Limb (tissue), 2 donors: ENCODE measurements at regions not wholly inside any gene's neighbourhood (a gene's known extent, or its start where the extent isn't known, plus 50 kb on each side); places are given as distances from the start of the nearest gene placed in this dataset.
"Not testable (repeated sequence)": the region's sequence is repeated elsewhere in the genome, so short reads cannot be mapped to it uniquely, and the experiment has no call there.

Experiments used
- DNase-seq, 2 donors: peaks; one replicate each; pipeline ENCODE4 v3.0.0-alpha.2; 2016; ENCODE audit errors: extremely low spot score in 2 of 2

DNA sequence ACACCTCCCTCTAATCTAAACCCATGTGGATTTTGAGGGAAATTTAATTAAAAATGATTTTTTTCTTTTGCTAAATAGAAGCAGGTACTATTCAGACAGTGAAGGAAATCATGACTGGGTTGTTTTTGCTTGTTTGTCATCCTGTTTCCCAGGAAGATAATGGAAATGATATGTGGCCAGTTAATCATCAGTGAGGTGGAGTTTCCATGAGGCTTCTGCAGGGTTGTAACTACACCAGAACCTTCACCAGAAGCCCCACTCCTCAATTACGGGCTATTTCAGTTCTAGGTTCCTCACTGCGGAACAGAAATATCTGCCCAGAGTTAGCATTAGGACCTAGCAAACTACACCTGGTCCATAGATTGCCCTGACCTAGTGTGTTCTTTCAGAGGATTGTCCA is 394.0 kb downstream of the DLEU7 start:
- DNase-seq = no peak

DNA sequence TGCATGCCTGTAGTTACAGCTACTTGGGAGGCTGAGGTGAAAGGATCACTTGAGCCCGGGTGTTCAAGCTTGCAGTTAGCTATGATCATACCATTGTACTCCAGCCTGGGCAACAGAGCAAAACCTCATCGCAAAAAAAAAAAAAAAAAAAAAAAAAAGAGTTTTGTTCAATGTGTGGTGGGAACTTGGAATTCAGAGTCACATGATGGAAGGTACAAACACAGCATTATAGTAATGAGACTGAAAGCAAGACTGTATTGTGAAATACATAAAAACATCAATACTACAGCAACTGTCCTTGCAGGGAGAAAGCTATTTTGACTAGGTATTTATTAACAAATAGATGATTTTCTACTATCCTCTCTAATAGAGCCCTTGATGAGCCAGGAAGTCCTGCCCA is 393.2 kb downstream of the DLEU7 start:
- DNase-seq = no peak

DNA sequence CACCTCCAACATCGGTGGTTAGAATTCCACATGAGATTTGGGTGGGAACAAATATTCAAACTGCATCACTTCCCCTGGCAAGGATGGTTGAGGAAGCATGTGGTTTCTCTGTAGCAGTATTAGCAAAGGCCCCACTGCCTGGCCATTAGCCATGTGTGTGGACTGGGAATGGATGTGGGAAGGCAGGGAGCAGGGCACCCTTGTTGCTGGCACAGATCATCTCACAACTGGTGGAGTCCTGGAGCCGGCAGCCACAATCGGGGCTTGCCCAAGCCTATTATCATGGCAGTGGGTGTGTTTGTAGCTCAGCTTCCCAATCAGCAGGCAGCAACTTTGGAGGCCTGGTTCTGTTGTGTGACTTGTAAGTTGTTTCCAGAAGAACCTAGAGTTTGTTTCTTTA is 391.9 kb downstream of the DLEU7 start:
- DNase-seq = no peak

DNA sequence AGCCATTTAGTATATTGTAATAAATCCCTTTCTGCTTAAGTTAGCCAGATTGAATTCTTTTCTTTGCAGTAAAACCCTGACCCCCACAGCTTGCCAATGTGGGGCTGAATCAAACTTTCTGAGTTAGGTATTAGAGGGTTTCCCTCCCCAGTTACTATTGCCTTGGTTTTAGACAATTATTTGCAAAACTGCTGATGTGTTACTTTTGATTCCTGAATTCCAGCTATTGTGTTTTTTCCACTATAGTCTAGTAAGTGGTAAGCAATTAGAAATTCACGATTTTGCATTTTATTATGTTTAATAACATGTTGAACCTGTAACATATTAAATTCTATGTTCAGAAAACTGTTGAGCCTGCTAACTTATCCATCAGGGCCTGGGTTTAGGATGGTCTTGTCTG is 391.5 kb downstream of the DLEU7 start:
- no peak for DNase-seq

DNA sequence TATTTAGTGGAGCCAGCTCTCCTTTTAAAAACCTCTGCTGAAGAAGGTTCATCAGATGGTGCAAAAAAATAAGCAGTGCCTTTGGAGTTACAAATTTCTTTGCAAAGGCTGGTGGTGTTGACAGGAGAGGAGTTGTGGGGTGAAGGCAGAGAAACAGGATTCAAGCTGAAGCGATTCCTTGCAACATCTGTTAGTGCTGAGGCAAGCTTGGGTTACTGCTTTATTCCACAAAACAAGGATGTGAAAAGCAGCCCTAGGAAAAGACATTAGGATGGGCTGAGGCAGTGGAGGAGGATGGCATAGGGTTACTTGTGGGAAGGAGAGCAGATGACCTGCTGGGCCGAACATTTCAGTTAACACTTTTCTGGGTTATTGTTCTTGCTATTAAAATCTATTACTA is 390.7 kb downstream of the DLEU7 start:
- no peak for DNase-seq

DNA sequence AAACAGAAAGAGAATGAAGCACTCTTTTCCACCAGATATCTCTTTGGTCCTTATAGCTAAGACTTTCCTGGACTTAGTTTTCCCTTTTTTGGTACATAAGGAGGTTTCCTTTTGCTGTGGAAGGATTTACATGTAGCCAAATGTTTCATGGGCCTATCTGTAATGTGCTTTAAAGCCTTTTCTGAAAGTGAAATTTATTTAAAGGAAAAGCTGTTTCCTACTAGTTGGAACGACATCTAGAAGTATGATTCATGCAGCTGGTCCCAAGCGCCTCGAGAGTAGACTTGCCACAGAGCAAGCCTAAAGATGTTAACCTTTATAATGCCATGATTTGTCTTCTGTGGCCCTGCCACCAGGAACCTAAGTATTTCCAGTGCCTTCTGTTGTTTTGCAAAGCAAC is 390.3 kb downstream of the DLEU7 start:
- DNase-seq = peak in 1 of 2 donors; percentile 47

DNA sequence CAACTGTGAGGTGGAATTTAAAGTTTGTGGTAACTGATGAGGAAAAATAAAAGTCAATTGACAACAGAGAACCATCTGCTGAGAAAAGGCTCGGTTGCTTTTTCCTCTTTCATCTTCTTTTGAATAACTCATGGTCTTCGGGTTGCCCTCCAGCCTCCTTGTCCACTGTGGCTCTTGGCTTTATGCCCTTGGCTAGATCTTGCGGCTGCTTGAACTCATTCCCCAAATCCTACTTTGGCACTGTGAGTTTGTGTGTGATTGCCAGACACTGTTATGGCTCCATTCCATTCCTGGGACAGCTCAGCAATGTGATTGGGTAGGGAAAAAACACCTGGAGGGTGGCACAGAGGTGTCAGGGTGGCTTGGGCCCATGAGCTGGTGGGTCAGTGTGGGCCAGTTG is 387.4 kb downstream of the DLEU7 start:
- DNase-seq = no peak

DNA sequence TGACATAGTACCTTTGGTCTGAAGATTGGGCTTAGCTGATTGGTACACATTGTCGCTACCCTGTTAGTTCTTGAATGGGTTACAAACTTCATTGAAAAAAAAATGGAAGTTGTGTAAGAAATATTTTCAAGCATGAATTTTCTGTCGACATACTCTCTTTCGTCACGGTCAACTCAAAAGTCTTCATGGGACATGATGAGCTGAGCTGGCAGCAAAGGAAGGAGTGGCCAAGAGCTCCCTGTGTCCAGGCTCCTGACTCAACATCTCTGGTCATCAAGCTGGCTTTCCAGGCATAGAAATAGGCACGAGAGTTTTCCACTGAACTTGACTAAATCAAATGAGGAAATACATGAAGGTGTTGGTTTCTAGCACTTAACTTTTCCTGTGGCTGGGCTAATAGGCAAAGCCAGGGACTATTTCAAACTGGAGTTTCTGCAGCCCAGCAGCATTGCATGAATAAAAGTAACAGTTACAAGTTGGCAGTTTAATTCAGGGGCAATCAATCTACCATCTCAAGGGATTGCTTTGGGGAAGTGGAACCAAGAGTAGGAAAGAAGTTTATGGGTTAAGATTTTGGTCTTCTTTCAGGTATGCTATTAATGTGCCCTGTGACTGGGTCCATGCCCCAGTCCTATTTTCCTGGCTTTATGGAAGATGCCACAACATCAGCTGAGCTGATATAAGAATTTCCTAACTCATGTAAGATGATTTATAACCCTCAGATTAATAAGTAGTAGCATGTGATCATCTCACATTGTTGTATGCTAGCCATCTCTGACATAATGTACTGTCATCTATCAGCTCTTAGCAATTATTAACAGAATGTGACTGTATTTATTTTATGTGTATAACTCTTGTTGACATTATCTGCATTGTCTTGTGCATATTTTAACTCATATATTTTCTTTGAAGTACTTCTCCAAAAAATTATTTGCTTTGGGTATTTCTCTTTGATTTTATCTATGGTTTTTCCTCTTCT is 385.8 kb downstream of the DLEU7 start:
- DNase-seq = no peak

DNA sequence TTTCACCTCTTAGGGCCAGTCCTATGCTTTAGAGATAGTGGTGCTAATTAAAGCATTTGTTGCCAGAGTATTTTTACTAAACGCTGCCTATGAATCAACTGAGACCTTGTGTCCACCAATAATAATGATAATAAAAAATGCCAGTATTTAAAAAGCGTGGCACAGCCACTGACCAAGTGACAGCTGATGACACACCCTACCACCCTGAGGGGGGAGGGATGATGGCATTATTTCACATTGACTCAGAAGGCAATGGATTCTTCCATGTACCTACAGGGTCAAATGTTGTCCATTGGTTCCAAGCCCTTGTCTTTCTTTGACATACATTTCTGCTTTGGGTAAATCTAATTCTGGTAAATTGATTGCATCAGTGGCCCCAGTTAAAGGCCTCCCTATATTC is 384.4 kb downstream of the DLEU7 start:
- DNase-seq = no peak

DNA sequence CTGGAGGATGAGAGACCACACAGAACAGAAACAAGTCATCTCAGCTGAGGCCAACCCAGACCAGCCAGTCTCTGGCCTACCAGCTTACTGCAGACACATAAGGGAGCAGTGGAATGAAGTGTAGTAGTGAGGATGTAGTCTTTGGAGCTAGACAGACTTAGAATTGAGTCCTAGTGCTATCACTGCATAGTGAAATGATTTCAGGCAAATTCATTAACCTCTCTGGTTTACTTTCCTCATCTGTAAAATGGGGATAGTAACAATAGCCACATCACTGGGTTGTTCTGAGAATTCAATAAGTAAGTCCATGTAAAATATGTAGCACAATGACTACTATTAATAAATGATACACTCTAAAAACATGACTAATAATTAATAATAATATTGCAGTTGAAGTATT is 383.8 kb downstream of the DLEU7 start:
- DNase-seq = no peak

DNA sequence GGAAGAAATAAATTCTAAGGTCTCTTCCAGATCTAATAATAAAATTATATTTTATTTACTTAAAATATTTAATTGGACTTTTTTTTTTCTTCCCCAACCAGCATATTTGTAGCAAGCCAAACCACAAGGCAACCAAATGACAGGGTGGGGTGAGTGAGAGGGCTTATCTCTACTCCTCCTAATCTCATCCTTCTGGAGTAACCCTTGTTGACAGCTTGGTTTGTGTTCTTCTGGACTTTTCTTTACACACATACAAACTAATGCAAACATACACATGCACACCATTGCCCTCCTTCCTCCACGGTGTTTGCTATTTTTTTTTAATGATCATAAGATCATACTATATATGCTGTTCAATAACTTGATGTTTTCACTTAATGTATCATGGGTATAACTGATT is 383.1 kb downstream of the DLEU7 start:
- DNase-seq = no peak

DNA sequence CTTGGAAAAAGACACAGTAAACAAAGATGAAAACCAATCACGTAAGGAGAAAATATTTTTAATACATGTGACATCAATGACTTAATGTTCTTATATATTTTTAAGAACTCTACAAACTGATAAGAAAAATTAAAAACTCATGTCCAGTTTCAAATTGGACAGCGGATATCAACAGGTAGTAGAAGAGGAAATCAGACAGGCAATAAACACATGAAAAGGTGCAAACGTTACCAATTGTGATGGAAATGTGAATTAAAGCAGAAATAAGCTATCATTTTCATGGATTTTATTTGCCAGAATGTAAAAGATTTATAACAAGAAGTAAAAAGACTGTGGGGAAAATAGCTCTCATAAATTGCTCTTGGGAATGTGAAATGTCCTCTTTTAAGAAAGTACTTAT is 382.3 kb downstream of the DLEU7 start:
- DNase-seq = no peak

DNA sequence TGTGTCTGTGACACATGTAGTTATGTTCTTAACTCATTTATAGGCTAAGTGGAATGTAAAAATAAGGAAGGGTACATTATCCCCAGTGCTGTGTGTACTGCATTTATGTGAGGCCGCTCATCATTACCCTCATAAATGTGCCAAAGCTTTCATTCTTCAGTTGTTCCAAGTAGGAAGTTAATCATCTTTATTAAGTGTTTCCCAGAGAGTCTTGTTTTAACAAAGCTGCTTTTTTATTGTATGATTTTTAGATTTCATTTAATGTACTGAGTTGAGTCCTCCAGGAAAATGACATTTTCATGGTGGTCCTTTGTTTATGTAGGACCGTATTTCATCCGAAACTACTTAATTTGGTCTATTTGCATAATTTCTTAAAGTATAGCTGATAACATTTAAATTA is 379.8 kb downstream of the DLEU7 start:
- no peak for DNase-seq

DNA sequence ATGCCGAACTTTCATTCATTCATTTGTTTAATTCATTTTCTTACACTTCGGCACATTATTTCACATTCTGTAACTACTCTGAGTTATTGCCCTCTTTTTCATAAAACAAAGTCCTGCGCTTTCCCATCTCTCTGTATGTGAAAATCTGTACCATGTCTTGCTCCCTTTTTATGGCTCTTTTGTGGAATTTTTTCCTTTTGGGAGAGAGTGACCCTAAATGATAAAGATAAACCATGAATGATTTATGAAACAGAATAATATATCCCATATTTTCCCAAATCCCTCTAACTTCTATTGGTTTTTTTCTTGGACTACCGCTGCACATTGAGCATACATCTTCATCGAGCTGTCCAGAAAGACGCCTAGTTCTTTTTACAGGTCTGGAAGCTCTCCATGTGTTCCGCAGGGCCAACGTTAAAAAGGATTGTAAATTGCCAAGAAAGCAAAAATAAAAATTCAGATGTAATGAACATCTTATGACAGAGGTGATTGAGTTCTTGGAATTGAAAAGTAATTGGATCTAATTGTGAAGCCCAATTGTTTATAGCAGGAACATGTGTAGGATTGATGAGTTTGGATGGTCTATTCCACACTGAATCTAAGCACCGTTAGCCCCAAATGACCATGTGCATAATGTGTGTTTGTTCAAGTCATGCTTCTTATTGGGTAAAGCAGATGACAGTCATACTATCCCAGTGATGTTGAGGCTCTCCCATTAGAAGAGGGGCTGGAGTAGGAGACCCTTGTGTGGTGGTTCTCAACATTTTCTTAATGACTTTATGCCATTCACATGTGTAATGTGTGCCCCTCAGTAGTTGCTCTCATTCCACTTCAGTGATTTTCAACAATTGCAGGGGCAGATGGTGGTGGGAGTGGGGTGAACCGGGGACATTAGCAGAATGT is 378.9 kb downstream of the DLEU7 start:
- DNase-seq = no peak

DNA sequence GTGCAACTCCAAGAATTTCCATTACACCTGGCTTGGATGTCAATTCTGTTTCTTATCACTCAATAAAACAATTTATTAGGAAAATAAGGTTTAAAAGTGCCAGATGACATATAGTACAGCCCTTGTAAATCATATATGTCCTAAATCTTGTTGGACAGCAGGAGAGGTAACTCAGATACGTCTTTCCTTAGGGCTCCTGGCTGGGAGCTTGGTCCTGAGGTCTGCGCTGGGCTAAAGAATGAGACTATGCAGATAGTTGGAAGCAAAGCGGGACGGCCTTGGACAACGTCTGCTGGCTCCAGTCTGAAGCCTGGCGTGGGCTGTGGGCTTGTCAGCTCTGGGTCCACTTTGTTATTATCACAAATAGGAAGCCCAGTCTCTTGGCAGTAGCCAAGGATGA is 377.0 kb downstream of the DLEU7 start:
- no peak for DNase-seq

DNA sequence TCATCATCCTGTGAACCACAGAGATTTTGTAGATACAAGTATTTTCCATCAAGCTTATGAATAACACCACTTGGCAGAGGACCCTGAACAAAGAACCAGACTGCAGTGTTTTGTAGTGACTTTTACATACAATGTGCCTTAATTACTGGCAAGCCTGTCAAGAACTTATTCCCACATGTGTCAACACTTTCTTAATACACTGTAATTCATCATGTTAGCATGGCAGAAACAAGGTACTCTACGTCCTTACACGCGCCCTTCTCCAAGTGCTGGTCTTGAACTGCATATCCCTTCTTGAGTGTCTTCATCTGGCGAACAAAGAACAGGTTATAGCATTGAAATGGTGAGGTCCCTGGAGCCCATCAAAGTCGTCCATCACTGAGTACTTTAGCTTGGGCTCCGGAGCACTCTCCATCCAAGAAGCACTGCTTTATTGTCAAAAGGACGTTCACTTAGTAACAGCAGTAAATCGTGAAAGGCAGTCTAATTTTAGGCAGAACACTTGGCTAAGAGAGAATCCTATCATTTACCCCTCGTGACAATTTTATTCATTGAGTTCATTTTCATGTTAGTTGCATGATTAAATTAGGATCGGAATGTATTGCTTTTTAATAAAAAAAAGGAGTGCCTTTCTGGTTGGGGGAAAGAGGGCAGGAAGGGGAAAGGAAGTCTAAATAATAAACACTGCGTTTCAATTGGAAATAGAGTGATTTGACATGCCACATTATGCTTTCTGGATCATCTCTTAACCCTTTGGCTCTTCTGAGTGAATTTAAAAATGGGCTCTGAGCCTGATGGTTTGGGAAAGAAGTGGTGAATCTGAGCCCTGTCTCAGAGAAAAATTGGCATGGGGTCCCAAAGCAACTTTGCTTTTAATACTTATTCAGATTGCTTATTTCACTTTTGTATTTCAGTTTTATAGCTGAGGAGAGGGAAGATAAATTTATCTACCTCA is 376.1 kb downstream of the DLEU7 start:
- peak in 1 of 2 donors; percentile 70 for DNase-seq

DNA sequence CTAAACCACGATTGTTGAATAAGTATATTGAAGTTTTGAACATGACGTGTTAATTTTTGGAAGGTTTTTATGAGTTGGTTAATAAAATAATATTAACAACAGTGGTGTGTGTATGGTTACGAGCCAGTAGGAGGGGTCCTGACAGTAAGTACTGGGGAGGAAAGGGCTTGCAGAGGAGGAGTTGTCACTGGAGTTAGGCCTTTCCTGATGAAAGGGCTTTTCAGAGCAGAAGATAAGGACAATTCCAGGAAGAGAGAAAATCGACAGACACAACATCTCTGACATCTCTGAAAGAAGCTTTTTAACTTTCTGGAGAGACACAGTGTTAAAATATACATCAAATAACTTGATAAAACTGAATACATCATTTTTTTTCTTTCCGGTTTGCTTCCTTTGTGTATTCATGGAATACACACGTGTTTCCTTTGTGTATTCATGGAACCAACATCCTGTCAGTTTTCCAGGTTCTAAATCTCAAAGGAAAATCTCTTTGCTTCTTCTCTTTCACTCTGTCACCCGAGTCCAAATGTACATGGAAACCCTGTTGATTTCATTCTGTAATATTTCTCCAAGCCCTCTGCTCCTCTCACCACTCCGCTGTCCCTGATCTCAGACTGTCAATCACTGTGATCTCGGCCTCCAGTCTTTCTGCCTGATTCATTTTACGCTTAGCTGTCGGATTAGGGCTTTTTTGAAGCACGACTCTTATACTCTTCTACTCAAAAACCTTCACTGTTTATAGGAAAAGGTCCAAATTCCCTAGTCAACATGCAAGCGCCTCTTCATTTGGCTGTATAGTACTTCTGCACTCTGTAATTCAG is 374.4 kb downstream of the DLEU7 start:
- DNase-seq = no peak

DNA sequence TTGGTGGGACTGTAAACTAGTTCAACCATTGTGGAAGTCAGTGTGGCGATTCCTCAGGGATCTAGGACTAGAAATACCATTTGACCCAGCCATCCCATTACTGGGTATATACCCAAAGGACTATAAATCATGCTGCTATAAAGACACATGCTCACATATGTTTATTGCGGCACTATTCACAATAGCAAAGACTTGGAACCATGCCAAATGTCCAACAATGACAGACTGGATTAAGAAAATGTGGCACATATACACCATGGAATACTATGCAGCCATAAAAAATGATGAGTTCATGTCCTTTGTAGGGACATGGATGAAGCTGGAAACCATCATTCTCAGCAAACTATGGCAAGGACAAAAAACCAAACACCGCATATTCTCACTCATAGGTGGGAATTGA is 370.4 kb downstream of the DLEU7 start:
- DNase-seq = not testable (repeated sequence)

DNA sequence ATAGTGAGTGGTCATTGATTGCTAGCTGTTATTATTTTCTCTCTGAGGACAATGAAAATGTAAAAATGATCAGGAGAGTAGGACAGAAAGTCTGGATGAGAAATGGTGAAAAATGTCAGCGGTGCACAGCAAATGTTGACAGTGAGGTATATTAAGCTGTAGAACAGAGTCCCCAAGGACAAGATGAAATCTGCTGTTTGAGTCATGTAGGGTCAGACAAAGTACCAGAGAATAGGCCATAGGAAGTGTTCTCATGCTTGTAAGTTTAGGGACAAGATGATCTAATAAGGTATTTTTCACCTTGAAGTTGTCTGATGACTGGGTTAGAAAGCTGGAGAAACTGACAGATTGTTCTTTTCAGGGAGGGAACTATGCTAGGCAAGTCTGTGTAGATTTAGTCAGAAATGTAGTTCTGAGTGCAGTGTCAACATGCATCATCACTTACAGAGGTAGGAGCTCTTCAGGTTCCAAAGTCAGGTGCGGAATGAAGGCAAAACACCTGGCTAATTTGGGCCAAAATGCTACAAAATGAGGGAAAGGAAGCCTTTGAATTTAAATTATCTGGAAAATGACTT is 369.3 kb downstream of the DLEU7 start:
- no peak for DNase-seq
